ENCODE measurements at regions not wholly inside any gene's neighbourhood (a gene's known extent, or its start where the extent isn't known, plus 50 kb on each side); places are given as distances from the start of the nearest gene placed in this dataset.

GRCh38 chr14:104297313-104297704 is 158.9 kb downstream of the KIF26A start:
- TF ChIP-seq EZH2 (IDR thresholded peaks at IDR 0.05; ENCODE audit: borderline replicate concordance): no peak
- TF ChIP-seq, protein P1, sequence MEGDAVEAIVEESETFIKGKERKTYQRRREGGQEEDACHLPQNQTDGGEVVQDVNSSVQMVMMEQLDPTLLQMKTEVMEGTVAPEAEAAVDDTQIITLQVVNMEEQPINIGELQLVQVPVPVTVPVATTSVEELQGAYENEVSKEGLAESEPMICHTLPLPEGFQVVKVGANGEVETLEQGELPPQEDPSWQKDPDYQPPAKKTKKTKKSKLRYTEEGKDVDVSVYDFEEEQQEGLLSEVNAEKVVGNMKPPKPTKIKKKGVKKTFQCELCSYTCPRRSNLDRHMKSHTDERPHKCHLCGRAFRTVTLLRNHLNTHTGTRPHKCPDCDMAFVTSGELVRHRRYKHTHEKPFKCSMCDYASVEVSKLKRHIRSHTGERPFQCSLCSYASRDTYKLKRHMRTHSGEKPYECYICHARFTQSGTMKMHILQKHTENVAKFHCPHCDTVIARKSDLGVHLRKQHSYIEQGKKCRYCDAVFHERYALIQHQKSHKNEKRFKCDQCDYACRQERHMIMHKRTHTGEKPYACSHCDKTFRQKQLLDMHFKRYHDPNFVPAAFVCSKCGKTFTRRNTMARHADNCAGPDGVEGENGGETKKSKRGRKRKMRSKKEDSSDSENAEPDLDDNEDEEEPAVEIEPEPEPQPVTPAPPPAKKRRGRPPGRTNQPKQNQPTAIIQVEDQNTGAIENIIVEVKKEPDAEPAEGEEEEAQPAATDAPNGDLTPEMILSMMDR (IDR thresholded peaks at IDR 0.05; ENCODE audit: poor library complexity): no peak
